Hippocampal formation (tissue), 2 donors: ENCODE measurements at regions not wholly inside any gene's neighbourhood (a gene's known extent, or its start where the extent isn't known, plus 50 kb on each side); places are given as distances from the start of the nearest gene placed in this dataset.

Experiments
- DNase-seq, 2 donors: peaks; one replicate each; lab custom pipeline; 2025; lab: John Stamatoyannopoulos, UW

DNA sequence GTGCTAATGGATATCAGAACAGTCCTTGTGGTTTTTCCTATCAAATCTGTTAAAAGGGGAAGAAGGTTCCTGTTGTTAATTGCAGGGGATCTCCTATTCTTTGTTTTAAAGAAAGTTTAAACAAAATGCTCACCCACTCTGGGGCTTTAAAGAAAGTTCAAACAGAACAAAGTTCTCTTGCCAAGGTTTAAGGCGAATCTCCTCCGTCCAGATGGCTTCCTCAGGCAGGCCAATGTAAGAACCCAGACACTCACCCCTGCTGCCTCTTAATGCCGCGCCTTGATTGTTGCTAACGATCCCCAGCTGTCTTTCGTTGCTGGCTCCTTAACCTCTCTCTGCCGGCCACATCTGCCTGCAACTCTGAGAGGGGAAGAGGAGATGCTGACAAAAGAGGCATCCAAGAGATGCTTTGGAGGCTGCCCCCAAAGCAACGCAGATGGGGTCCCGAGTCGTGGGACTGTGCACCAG is 235.0 kb upstream of the PRDM1 start:
- no peak for DNase-seq

DNA sequence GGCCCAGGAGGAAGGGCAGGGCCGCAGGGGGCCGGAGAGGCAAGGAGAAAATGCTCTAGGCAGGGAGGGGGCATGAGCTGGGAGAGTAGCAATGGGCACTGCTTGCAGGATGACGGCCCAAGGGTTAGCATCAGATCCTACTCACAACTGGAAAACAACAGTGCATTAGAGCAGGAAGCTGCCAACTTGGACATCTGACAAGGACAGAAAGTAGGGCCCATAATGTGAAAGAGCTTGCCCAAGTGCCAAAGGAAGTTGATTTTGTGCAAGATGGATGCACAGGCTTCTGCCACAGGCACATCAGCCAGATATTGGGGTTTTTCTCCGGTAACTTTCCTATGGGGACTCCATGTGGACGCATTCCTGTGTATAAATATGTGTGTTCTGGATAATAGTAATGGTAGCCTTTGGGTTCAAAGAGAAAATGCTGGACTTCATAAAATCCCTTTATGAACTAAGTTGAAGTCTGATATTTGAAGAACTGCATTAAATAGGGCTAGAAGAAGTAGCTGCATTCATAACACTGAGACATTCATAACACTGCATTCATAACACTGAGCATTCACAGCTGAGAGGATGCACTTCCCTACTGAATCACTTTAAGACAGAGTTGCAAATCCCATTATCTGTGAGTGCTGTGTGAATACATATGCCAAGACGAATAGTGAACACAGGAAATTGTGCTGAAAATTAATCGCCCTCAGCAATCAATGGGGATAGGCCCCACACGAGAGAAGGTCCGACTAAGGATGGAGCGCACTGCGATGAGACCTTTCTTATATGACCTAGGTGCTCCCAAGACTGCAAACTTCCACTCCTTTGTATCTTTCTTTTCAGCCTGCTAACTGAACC is 235.6 kb upstream of the PRDM1 start:
- no peak for DNase-seq

DNA sequence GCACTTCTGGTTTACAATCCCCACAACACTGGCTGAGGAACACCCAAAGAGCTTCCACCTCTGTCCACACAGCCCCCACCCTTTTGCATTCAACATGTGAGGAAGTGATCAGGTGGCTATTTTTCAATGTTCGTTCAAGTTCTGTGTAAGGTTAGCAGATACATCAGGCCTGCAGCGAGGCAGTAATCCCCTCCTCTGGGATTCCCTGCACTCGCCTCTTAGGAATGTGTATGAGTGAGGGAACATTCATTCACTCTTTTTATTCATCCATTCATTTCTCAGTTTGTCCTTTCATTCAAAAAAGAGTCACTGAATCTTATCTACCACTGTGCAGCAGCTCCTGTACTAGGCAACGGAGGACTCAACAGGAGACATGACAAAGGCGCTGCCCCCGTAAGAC is 236.4 kb upstream of the PRDM1 start:
- no peak for DNase-seq

DNA sequence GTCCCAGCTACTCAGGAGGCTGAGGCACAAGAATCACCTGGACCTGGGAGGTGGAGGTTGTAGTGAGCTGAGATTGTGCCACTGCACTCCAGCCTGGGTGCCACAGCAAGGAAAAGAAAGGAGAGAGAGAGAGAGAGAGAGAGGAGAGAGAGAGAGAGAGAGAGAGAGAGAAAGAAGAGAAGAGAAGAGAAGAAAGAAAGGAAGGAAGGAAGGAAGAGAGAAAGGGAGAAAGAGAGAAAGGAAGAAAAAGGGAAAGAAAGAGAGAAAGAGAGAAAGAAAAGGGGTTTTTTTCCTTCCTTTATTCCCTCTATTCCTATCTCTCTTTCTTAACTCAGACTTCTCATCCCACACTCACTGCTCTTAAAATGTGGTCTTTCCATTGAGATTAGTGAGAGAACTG is 238.7 kb upstream of the PRDM1 start:
- no peak for DNase-seq

DNA sequence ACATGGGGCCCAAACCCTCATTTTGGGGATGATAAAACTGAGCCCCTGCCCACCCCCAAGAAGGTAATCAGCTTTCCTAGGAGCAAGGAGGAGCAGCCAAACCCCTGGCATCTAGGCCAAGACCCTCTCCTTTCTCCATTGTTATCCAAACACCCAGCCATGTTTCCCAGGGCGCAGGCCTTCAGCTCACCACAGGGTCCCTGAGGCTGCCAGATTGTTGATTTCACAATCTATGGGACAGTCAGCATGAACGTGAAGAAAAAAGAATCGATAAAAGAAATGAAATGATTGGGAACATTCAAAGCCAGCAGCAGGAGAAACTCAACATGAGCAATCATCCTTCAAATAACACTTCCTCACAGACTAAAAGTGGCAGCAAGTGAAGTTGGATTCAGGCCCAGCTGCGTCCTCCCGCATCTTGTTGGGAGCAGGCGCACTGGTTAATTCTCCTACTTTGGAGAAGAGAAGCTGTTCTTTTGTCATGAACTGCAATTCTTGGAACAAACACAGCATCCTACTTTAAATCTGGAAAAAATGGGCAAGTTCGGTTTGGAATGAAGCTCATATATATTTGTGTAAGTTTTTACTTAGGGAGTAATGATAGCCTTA is 241.8 kb upstream of the PRDM1 start:
- peak; percentile 34 to 36 for DNase-seq

DNA sequence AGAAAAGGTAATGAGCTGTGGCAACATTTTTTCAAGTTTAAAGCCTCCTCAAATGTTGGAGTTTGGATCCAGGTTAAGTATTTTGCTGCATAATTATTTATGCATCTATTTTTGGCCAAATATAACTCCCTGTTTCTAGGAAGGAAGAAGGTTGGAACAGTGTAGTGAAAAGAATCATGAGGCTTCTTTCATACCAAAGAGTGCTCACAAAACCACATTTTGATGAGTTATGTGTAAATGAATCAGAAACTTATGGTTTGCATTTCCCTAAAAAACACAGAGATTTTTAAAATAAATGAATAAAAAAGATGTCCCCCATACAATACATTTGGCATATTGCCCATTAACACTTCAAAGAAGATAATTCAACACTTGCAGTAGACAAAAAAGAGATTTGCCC is 246.9 kb upstream of the PRDM1 start:
- no peak for DNase-seq

DNA sequence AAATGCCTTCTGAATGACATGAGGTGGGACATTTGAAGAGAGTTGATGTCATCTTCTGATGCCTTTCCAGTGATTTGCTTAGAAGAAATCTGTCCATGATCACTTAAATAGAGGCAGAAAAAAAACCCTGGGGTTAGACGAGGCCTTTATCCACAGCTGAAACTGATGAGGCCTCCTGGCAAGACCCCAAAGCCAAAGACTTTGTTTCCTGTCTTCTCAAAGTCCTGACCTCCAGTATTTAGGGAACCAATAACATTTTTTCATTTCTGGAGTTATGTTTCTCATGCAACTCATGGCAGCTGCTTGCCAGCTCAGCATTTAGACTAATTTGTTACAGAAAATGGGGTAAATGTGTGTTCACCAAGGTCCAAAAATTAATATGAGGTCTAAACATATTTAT is 248.0 kb upstream of the PRDM1 start:
- DNase-seq, result no peak

DNA sequence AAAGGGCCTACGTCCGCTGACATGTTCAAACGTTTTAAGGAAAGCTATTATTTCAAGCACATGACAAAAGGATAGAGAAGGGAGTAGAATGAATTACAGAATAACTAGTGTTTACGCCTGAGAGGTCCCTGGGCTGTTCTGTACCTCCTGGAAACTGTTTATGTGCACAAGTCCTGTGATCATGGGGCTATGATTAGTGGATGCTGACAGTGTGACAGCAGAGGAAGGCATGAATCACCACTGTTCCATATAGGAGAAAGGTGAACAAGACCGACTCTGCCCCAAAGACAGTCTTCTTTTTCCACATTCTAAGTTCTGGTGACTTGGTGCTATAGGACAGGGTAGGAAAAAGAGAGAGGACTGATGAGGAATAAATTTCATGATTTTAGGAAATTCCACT is 249.2 kb upstream of the PRDM1 start:
- no peak for DNase-seq

DNA sequence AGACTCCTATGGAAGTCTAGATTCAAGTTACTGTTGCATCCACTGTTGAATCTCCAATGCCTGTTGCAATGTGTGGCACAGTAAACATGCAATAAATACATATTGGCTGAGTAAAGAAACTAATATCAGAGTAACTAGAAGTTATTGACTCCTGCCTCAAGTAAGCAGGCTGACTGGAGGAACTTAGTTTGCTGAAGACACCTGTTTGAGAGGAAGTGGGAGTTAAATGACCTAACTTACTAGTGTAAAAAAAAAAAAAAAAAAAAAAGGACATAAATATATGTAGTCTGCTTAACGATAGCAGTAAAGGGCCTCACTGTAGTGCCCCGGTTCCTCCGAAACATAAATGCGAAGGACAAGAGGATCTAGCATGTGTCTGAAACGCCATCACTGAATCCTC is 249.8 kb upstream of the PRDM1 start:
- DNase-seq, result no peak

DNA sequence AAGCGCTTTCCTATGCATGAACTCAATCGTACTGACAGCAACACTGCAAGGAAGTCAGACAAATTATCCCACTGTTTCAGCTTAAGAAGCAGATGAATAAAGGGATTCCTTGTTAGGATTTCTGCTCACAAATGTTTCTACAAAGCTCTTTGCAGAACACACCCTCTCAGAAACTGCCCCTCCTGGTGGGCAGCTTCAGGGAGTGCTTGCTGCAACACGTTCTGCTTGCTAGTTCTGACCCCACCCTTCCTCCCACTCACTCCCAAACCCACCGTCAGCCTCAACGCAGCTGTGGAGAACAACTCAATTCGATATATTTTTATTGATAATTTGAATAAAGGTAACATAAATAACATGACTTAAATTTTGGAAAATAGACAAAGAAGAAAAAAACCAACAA is 250.8 kb upstream of the PRDM1 start:
- DNase-seq, result no peak

DNA sequence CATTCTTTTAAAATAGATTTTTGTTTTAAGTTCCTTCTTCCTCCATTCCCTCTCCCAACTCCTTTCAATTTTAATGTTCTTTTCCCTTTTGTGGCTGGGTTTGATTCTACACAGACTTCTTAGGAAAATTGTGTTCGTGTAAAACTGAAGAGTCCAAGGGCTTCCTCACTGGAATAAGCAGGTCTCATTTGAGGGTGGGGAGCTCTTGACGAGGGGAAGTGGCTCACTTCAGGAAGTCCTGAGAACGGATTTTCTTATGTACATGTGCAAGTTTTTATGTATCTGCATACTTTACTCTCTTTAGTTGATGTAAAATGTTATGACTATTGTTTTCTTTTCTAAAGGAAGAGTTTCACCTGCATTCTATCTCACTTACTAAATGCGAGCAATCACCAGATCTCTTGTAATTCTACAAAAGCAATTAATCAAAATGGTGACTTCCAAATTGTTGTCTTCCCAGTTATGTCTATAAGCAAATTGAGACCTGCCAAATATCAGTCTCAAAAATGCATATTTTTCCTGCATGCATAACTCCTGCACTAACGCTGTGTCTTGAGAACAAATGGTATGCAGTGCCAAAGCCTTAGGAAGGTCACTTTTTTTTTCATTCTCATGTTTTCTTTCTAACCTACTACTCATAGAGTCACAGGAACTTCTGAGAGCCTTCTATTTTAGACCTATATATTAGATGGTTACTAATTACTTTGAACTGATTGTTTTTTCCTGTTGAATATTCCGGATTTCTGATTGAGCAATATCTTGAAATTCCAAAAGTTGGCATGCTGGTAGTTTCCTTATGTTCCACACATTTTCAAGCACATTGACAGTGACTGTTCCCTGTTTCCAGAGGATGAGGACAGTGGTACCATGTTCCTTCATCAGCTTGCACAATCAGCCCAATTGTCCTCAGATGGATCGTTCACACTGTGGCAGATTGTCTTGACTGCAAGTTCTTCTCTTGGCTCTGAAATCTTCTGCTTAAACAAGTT is 251.9 kb upstream of the PRDM1 start:
- no peak for DNase-seq

DNA sequence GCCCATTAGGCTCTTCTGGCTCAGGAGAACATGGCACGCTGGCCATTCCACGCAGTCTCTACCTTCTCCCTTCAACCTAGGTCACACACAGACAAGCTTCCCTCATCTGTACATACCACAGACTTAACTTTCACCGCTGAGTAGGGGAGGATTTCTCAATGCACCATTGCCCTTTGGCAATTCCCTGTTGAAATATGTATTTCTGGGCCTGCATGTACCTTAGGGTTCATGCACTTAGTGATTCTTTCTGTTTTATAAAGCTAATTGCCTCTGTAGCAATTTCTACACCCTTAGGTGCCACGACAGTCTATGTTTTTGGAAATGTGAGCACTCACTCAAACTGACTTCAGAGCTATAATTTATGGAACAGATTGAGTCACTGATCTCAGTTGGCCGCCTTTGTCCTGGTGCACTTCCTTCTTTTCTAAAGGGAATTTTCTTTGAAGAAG is 253.8 kb upstream of the PRDM1 start:
- DNase-seq, result no peak

DNA sequence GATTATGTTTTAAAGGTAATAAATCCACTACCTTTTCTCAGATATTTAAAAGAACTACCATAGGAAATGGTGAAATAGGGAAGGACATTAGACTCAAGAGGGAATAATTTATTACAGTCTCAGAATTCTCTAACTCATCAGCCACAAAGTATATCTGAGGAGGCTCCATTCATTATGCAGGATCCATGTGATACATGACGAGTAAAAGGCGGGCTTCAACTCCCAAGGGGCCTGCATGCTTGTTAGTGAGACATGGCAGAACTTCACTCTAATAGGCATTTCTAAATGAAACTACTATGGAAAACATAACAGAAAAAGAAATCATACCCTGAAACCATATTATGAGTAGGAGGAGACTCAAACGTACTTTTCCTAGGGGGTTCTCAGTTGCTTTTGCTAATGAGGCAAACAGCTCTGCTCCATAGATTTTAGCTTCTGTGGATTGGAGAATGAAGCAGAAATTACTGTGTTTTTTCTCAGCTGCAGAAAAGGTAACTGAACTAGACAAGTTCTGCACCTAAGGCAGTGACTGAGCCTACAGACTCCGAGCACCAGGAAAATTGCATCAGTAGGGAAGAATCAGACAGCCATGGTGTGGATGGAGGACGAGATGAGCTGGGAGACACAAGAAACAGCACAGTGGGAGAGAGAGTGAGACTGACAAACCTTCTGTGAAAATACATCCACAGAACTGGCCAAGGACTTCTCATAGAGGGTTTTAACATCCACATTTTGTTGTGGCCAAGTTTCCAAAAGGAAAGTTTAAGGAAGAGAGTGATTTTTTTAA is 254.6 kb upstream of the PRDM1 start:
- DNase-seq, result no peak

DNA sequence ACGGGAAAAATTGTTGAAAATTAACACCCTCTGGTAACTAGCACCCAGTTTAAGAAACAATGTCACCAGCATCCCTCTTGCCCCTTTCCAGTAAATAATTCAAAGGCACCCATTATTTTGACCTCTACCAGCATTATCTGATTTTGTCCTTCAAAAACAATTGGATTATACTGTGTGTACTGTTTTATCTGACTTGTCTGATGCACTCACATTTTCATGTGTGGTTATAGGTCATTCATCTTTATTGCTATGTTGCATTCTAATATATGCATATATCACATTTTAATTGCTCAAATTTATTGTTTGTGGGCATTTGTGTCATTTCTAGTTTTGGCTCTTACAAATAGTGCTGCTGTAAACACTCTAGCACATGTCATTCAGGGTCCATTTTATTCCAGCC is 260.9 kb upstream of the PRDM1 start:
- no peak for DNase-seq

DNA sequence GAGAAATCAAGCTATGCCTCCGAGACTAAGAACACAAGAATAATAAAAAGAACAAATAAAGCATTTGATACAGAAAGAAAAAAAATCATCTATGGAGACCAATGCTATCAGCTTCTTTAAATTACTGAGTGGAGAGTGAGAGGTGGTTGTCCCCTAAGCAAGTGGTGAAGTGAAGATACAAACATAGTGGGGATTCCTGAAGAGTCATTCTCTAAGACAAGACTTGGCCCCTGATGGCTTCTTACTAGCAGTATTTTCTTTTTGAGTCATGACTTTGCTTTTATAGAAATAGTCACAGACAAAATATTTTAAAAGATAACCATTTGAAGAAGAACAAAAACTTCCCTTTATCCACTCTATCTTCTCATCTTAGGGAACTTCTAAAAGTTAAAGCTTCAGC is 261.4 kb upstream of the PRDM1 start:
- DNase-seq, result no peak

DNA sequence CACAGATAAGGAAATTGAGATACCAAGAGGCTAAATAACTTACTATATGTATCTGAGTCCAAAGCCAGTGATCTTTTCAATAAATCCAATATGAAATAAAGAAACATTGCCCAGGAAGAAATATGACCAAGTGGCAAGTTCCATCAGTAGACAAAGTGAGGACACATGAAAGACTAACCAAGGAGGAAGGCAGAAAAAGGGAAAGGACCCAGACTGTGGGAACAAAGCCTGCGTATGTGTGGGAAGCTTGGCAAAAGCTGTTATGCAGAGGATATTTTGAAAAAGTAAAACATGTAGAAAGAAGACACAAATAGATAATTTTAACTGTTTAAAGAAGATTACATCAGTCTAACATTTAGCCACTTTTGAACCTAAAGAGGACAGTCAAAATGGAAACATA is 264.4 kb upstream of the PRDM1 start:
- DNase-seq, result no peak

DNA sequence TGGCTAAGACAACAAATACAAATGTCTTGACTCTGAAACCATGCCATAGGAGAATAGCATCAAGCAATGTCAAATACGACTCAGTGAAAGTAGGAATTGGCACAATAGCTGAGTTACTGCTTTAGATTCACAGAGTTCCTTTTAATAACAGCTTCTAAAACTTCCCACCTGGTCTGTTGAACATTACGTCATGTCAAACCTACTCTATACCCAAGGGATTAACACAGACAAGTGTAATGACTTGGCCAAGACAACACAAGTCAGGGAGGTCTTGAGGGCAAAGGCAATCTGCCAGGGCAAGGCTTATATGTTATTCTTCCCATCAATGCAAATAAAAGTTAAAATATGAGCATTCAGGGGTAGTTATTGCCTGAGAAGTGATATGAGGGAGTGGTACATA is 265.1 kb upstream of the PRDM1 start:
- no peak for DNase-seq

DNA sequence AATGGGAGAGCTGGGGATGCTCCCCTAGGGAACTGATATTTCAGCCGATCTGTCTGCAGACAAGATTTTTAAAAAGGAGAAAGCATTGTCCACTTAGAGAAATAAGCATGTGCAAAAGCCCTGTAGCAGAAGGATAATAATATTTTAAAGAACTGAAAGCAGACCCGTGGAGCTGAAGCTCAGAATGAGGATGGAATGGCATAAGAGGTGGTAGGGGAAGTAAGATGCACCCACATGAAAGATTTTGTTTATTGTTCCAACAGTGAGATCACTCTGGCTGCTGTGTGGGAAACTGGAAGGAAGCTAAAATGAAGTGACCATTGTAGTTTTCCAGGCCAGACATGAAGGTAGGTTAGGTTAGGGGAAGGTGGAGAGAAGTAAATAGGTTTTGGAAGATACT is 266.4 kb upstream of the PRDM1 start:
- DNase-seq, result no peak

DNA sequence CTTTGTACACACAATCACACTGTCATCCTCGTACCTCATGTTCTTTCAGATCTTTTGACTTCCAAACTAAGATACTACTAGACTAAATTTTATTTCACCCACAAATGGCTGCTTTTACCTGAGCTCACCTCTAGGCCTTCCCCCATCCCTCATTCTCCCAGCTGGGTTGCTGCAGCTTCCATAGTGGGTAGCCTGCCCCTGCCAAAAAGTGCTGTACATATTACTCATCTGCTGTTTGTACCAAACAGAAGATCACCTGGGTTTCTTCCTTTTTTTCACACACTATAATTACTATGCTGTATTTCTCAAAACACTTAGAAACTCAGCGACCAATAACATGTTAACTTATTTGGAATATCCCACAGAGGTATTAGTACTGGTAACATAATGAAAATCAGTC is 267.6 kb upstream of the PRDM1 start:
- no peak for DNase-seq

DNA sequence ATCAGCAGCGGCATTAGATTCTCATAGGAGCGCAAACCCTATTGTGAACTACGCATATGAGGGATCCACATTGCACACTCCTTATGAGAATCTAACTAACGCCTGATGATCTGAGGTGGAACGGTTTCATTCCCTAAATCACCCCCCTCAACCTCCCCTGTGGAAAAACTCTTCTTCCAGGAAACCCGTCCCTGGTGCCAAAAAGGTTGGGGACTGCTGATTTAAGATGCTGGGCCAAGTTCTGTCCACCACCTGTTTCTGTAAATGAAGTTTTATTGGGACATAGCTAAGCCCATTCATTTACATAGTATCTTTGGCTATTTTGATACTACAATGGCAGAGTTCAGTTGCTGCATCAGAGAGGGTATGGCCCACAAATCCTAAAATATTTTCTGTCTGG is 268.2 kb upstream of the PRDM1 start:
- no peak for DNase-seq

DNA sequence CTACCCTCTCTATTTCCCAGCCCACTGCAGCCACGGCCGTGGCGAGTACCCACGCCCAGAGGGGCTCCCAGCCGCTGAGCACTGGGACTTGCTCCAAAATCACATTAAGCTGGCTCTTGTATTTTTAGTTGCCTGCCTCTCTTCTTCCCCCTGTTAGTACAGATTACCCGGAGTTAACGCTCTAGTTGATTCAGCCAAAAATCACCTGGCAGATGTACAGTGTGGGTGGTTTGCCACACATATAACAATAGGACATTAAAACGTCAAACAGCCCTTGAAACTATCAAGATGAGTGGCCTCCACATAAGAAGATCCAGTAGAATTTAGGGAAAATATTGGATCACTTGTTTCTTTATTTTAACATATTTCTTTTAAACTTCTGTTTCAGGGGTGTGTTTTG is 268.8 kb upstream of the PRDM1 start:
- no peak for DNase-seq

DNA sequence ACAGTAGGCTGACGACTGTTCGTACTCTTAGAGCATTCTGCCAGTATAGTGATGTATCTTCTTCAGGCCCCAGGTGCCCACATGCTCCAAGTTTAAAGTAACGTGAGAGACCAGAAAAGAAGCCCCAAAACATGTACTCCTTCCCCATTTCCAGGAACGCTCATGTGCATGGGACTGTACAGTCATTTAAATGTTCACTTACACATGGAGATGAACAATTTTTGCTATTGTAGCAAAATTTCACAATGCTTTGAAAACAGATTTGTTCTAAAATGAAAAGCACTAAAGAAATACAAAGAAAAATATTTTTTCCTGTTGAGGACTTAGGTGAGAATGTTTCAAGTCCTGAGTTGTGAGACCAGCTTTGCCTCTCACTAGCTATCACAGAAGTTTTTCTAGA is 269.3 kb upstream of the PRDM1 start:
- no peak for DNase-seq
